Kidney epithelial cell (primary cell): ENCODE measurements at regions not wholly inside any gene's neighbourhood (a gene's known extent, or its start where the extent isn't known, plus 50 kb on each side); places are given as distances from the start of the nearest gene placed in this dataset.
"Not testable (repeated sequence)": the region's sequence is repeated elsewhere in the genome, so short reads cannot be mapped to it uniquely, and the experiment has no call there.

Source experiments
- DNase-seq: peaks from one replicate; pipeline ENCODE4 v3.0.0-alpha.2; 2010; ENCODE audit warnings: low read depth
- H3K27me3 ChIP-seq: 2 replicates; pipeline ENCODE4 v1.6.0; 2011; ENCODE audit warnings: low read length; ENCODE audit not compliant: control insufficient read depth, insufficient read depth
- H3K36me3 ChIP-seq: 2 replicates; pipeline ENCODE4 v1.5.1; 2011; ENCODE audit warnings: low read length; ENCODE audit not compliant: control insufficient read depth, insufficient read depth
- H3K4me3 ChIP-seq: 2 replicates; pipeline ENCODE4 v1.5.1; 2011; ENCODE audit warnings: low read depth, mild to moderate bottlenecking, control low read depth, low read length
- CTCF ChIP-seq: IDR thresholded peaks from 2 replicates; pipeline ENCODE4 v1.5.1; 2011; ENCODE audit warnings: mild to moderate bottlenecking, moderate library complexity, low read length, control low read depth, inconsistent platforms; ENCODE audit not compliant: insufficient read depth, poor library complexity, severe bottlenecking

GRCh38 chr6:119942078-119942752 is 592.7 kb upstream of the MAN1A1 start:
- Histone ChIP-seq H3K4me3 (no peak overlapping the region), H3K27me3 (no peaks in the 10 kb centered on the region), H3K36me3 (no peaks in the 10 kb centered on the region)
- TF ChIP-seq CTCF = no peak
- DNase-seq = no peak

DNA sequence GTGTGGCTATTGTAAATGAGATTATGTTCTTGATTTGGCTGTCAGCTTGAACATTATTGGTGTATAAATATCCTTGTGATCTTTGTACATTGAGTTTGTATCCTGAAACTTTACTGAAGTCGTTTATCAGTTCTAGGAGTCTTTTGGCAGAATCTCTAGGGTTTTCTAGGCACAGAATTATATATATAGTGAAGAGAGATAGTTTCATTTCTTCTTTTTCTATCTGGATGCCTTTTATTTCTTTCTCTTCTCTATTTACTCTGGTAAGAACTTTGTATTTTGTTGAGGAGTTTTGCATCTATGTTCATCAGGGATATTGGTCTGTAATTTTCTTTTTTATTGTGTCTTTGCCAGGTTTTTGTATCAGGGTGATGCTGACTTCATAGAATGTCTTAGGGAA is 589.2 kb upstream of the MAN1A1 start:
- no peak for TF ChIP-seq CTCF
- Histone ChIP-seq H3K27me3 (no peaks in the 10 kb centered on the region), H3K36me3 (no peaks in the 10 kb centered on the region), H3K4me3 (no peak overlapping the region)
- no peak for DNase-seq

DNA sequence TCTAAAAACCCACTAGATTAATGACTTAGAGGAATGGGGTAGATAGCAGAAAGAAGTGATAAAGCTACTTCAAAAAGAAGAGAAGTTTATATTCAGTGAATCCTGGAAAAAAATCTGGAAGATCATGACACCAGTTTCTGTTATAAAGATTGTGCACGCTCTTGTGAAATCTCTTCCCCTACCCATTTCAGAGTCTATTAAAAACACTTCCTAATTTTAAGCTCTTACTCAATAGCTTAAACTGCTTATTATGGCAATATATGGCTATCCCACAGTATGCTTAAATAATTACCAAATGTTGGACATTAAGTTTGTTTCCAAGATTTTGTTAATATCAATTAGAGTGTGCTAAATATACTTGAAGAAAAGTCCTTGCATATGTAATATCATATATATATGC is 585.3 kb upstream of the MAN1A1 start:
- DNase-seq = no peak
- H3K36me3 ChIP-seq = no peaks in the 10 kb centered on the region
- no peak overlapping the region for H3K4me3 ChIP-seq
- H3K27me3 ChIP-seq = no peaks in the 10 kb centered on the region
- no peak for TF ChIP-seq CTCF

DNA sequence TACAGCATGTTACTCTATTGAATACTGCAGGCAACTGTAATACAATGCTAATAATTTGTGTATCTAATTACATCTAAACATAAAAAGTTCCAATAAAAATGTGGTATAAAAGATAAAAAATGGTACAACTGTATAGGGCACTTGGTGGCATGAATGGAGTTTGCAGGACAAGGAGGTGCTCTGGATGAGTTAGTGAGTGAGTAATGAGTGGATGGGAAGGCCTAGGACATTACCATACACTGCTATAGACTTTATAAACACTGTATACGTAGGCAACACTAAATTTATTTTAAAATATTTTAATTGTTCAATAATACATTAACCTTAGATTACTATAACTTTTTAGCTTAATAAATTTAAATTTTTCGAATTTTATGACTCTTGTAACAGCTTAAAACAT is 579.6 kb upstream of the MAN1A1 start:
- H3K36me3 ChIP-seq = no peaks in the 10 kb centered on the region
- no peak for DNase-seq
- TF ChIP-seq CTCF = no peak

GRCh38 chr6:119924888-119925287 is 575.3 kb upstream of the MAN1A1 start:
- H3K27me3 ChIP-seq, H3K4me3 ChIP-seq, H3K36me3 ChIP-seq, DNase-seq: not testable (repeated sequence)

More for the DNA sequence above, 579.6 kb upstream of the MAN1A1 start:
- Histone ChIP-seq H3K27me3 (no peaks in the 10 kb centered on the region), H3K4me3 (no peak overlapping the region)

DNA sequence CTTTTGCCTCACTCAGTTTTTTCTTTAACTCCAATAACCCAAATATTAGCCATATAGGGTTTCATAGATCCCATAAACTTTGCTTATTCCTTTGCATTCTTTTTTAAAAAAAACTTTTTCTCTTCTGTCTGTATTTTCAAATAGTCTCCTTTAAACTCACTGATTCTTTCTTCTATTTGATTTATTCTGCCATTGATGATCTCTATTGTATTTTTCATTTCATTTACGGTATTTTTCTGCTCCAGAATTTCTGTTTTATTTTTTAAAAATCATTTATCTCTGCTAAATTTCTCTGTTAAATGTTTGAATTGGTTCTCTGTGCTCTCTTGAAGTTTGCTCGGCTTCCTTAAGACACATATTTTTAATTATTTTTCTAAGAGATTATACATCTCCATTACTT is 573.3 kb upstream of the MAN1A1 start:
- Histone ChIP-seq H3K4me3 (no peak overlapping the region), H3K27me3 (no peaks in the 10 kb centered on the region), H3K36me3 (no peaks in the 10 kb centered on the region)
- no peak for TF ChIP-seq CTCF
- no peak for DNase-seq
